H9 (cell line): ENCODE measurements at regions not wholly inside any gene's neighbourhood (a gene's known extent, or its start where the extent isn't known, plus 50 kb on each side); places are given as distances from the start of the nearest gene placed in this dataset.

Experiments
- DNase-seq: peaks from one replicate; pipeline ENCODE4 v3.0.0-alpha.2; 2017
- H2AFZ ChIP-seq: one replicate; pipeline ENCODE4 v1.6.1; 2013; ENCODE audit warnings: mild to moderate bottlenecking, low read length, control low read depth, moderate library complexity
- H2AK5ac ChIP-seq: 2 replicates; pipeline ENCODE4 v1.6.1; 2013; ENCODE audit warnings: low read length, control low read depth, mixed read lengths; ENCODE audit not compliant: insufficient read length
- H2BK120ac ChIP-seq: one replicate; pipeline ENCODE4 v1.6.1; 2013; ENCODE audit warnings: low read depth, mild to moderate bottlenecking, low read length, control low read depth, inconsistent platforms; ENCODE audit not compliant: poor library complexity, severe bottlenecking
- H2BK12ac ChIP-seq: 2 replicates; pipeline ENCODE4 v1.6.1; 2013; ENCODE audit warnings: low read length, control low read depth, mixed read lengths, low read depth; ENCODE audit not compliant: insufficient read length
- H2BK15ac ChIP-seq: 2 replicates; pipeline ENCODE4 v1.6.1; 2013; ENCODE audit warnings: low read depth, low read length, control low read depth
- H2BK20ac ChIP-seq: one replicate; pipeline ENCODE4 v1.6.1; 2013; ENCODE audit warnings: low read depth, mild to moderate bottlenecking, low read length, control low read depth, inconsistent platforms; ENCODE audit not compliant: poor library complexity, severe bottlenecking
- H2BK5ac ChIP-seq: 2 replicates; pipeline ENCODE4 v1.6.1; 2013; ENCODE audit warnings: low read length, control low read depth, mixed read lengths; ENCODE audit not compliant: insufficient read length
- H3K14ac ChIP-seq: 2 replicates; pipeline ENCODE4 v1.6.1; 2013; ENCODE audit warnings: low read length, control low read depth; ENCODE audit not compliant: insufficient read depth
- H3K18ac ChIP-seq: 2 replicates; pipeline ENCODE4 v1.6.1; 2013; ENCODE audit warnings: low read depth, mild to moderate bottlenecking, mixed read lengths, low read length, control low read depth; ENCODE audit not compliant: insufficient read length
- H3K23ac ChIP-seq: 2 replicates; pipeline ENCODE4 v1.6.1; 2013; ENCODE audit warnings: low read length, control low read depth, mixed read lengths, low read depth; ENCODE audit not compliant: insufficient read length
- H3K23me2 ChIP-seq: 2 replicates; pipeline ENCODE4 v1.6.1; 2013; ENCODE audit warnings: low read depth, mild to moderate bottlenecking, mixed read lengths, low read length, control low read depth; ENCODE audit not compliant: insufficient read length, poor library complexity, severe bottlenecking
- H3K27ac ChIP-seq: 2 replicates; pipeline ENCODE4 v1.5.1; 2013; ENCODE audit warnings: low read length, control low read depth, mixed read lengths, low read depth; ENCODE audit not compliant: insufficient read length
- H3K27me3 ChIP-seq: 2 replicates; pipeline ENCODE4 v1.6.1; 2013; ENCODE audit warnings: low read length, control low read depth, inconsistent platforms; ENCODE audit not compliant: insufficient read depth
- H3K4ac ChIP-seq: 2 replicates; pipeline ENCODE4 v1.6.1; 2013; ENCODE audit warnings: low read depth, mild to moderate bottlenecking, control low read depth, inconsistent platforms, low read length, moderate library complexity
- H3K4me1 ChIP-seq: 2 replicates; pipeline ENCODE4 v1.6.1; 2013; ENCODE audit warnings: low read length, control low read depth, inconsistent platforms; ENCODE audit not compliant: insufficient read depth
- H3K4me2 ChIP-seq: 2 replicates; pipeline ENCODE4 v1.6.1; 2013; ENCODE audit warnings: low read length, control low read depth, mixed read lengths; ENCODE audit not compliant: insufficient read length, insufficient read depth
- H3K56ac ChIP-seq: 2 replicates; pipeline ENCODE4 v1.6.1; 2013; ENCODE audit warnings: low read depth, mild to moderate bottlenecking, mixed read lengths, low read length, control low read depth; ENCODE audit not compliant: insufficient read length
- H3K79me1 ChIP-seq: 2 replicates; pipeline ENCODE4 v1.6.1; 2013; ENCODE audit warnings: low read depth, mild to moderate bottlenecking, moderate library complexity, low read length, control low read depth, inconsistent platforms; ENCODE audit not compliant: insufficient read depth, poor library complexity, severe bottlenecking
- H3K79me2 ChIP-seq: 2 replicates; pipeline ENCODE4 v1.6.1; 2013; ENCODE audit warnings: low read length, control low read depth, inconsistent platforms; ENCODE audit not compliant: insufficient read depth
- H3K9ac ChIP-seq: 2 replicates; pipeline ENCODE4 v1.6.1; 2013; ENCODE audit warnings: low read length, control low read depth, mixed read lengths; ENCODE audit not compliant: insufficient read length; ENCODE audit errors: extremely low read depth
- H3K9me3 ChIP-seq: one replicate; pipeline ENCODE4 v1.6.1; 2013; ENCODE audit warnings: low read depth, low read length, inconsistent platforms; ENCODE audit not compliant: control insufficient read depth
- H3T11ph ChIP-seq: one replicate; pipeline ENCODE4 v1.6.1; 2013; ENCODE audit warnings: mild to moderate bottlenecking, low read length, control low read depth, inconsistent platforms
- H4K20me1 ChIP-seq: one replicate; pipeline ENCODE4 v1.6.1; 2013; ENCODE audit not compliant: control insufficient read depth, insufficient read length, insufficient read depth
- H4K5ac ChIP-seq: 2 replicates; pipeline ENCODE4 v1.6.1; 2013; ENCODE audit warnings: low read depth, mild to moderate bottlenecking, mixed read lengths, low read length, control low read depth; ENCODE audit not compliant: insufficient read length
- H4K8ac ChIP-seq: replicated peaks from 2 replicates; pipeline ENCODE4 v1.6.1; 2013; ENCODE audit warnings: low read length, control low read depth, mixed read lengths, low read depth; ENCODE audit not compliant: insufficient read length
- H4K91ac ChIP-seq: 2 replicates; pipeline ENCODE4 v1.6.1; 2013; ENCODE audit warnings: low read depth, mild to moderate bottlenecking, moderate library complexity, mixed read lengths, low read length, control low read depth; ENCODE audit not compliant: insufficient read length
- H3K27ac Mint-ChIP-seq, 3 experiments: 2 replicates in 2 of 3; 3 replicates in 1 of 3; pipeline ENCODE4 v1.8.0; 2020 to 2021; ENCODE audit warnings: mixed read lengths in 3 of 3, mild to moderate bottlenecking in 1 of 3, moderate library complexity in 1 of 3
- H3K27me3 Mint-ChIP-seq: 2 replicates; pipeline ENCODE4 v1.8.0; 2021; ENCODE audit warnings: low read depth, mild to moderate bottlenecking, moderate library complexity, mixed read lengths
- H3K36me3 Mint-ChIP-seq, 3 experiments: 2 replicates in 2 of 3; 3 replicates in 1 of 3; pipeline ENCODE4 v1.8.0; 2020 to 2021; ENCODE audit warnings: low read depth in 3 of 3, mixed read lengths in 3 of 3; ENCODE audit not compliant: insufficient read depth in 1 of 3
- H3K4me1 Mint-ChIP-seq, 2 experiments: 2 replicates each; pipeline ENCODE4 v1.8.0; 2020; ENCODE audit warnings: mixed read lengths in 2 of 2
- H3K4me3 Mint-ChIP-seq, 2 experiments: 2 replicates in 1 of 2; 3 replicates in 1 of 2; pipeline ENCODE4 v1.8.0; 2020 to 2021; ENCODE audit warnings: mild to moderate bottlenecking in 2 of 2, mixed read lengths in 2 of 2, moderate library complexity in 1 of 2
- H3K9me3 Mint-ChIP-seq, 2 experiments: 2 replicates in 1 of 2; 3 replicates in 1 of 2; pipeline ENCODE4 v1.8.0; 2020; ENCODE audit warnings: mild to moderate bottlenecking in 2 of 2, mixed read lengths in 2 of 2, moderate library complexity in 1 of 2
- WGBS: extraction: QIAGEN DNeasy Blood & Tissue Kit; methylation state at CpG from one replicate; pipeline ENCODE4 v1.1.7; 2013; ENCODE audit warnings: missing lambda C conversion rate, low lambda C conversion rate, mixed read lengths; ENCODE audit not compliant: insufficient read length; ENCODE audit errors: extremely low coverage; 5-methylcytosine and 5-hydroxymethylcytosine counted together
- TF ChIP-seq, protein P1 (sequence below): fragments of 200-600 bp; sonication (generic); conservative IDR thresholded peaks from 3 replicates; pipeline ENCODE4 v1.8.0; 2021; ENCODE audit warnings: antibody characterized with exemption, mild to moderate bottlenecking

DNA sequence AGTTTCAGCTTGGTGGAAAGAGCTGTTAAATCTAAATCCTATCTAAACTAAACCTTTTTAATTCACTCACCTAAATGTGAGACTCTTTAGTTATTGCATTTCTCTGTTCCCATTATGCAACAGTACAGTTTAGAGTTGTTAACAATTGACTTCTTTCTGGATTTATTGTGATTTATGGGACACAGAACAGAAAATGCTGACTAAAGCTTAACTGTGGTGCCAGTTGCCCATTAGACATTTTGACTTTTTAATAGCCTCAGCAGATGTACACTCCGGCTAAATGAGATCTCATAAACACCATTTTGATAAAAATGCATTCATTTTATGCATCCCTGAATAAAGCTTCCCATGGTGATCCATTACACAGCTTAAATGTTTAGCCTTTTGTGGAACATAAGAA lies 356.6 kb downstream of the CASP12 start:
- Histone ChIP-seq H2BK12ac (no peak overlapping the region), H3K27ac (no peak overlapping the region), H3K18ac (no peak overlapping the region), H3K23me2 (no peaks in the 10 kb centered on the region), H3K79me2 (no peaks in the 10 kb centered on the region), H2BK5ac (no peak overlapping the region), H4K91ac (no peak overlapping the region), H3K9me3 (no peaks in the 10 kb centered on the region), H4K8ac (no peak overlapping the region), H4K5ac (no peak overlapping the region), H4K20me1 (no peaks in the 10 kb centered on the region), H3K4me1 (no peaks in the 10 kb centered on the region), H2BK20ac (no peak overlapping the region), H2AFZ (no peak overlapping the region), H3T11ph (no peak overlapping the region), H3K14ac (no peak overlapping the region), H3K23ac (no peak overlapping the region), H3K56ac (no peak overlapping the region), H2BK120ac (no peak overlapping the region), H2AK5ac (no peak overlapping the region), H3K4ac (no peak overlapping the region), H3K9ac (no peak overlapping the region), H3K4me2 (no peak overlapping the region), H3K79me1 (no peaks in the 10 kb centered on the region), H2BK15ac (no peak overlapping the region), H3K27me3 (no peaks in the 10 kb centered on the region)
- H3K4me1 Mint-ChIP-seq, result no peaks in the 10 kb centered on the region
- WGBS, result no CpG with 5 or more reads among the region's 1 CpG
- no peak overlapping the region for H3K4me3 Mint-ChIP-seq
- H3K27me3 Mint-ChIP-seq, result no peaks in the 10 kb centered on the region
- no peak overlapping the region for H3K27ac Mint-ChIP-seq
- peaks cover 0 to 3% (median 0%) of the 10 kb centered on the region in 3 experiments; a peak in 2 of 7 replicates for H3K36me3 Mint-ChIP-seq
- TF ChIP-seq, protein P1, sequence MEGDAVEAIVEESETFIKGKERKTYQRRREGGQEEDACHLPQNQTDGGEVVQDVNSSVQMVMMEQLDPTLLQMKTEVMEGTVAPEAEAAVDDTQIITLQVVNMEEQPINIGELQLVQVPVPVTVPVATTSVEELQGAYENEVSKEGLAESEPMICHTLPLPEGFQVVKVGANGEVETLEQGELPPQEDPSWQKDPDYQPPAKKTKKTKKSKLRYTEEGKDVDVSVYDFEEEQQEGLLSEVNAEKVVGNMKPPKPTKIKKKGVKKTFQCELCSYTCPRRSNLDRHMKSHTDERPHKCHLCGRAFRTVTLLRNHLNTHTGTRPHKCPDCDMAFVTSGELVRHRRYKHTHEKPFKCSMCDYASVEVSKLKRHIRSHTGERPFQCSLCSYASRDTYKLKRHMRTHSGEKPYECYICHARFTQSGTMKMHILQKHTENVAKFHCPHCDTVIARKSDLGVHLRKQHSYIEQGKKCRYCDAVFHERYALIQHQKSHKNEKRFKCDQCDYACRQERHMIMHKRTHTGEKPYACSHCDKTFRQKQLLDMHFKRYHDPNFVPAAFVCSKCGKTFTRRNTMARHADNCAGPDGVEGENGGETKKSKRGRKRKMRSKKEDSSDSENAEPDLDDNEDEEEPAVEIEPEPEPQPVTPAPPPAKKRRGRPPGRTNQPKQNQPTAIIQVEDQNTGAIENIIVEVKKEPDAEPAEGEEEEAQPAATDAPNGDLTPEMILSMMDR, result no peak
- no peaks in the 10 kb centered on the region for H3K9me3 Mint-ChIP-seq
- DNase-seq, result no peak
